BE2C (cell line): ENCODE measurements at regions not wholly inside any gene's neighbourhood (a gene's known extent, or its start where the extent isn't known, plus 50 kb on each side); places are given as distances from the start of the nearest gene placed in this dataset.

Experiments used
- DNase-seq: peaks from one replicate; pipeline ENCODE4 v3.0.0-alpha.2; 2020
- H3K27me3 ChIP-seq: fragments of 250-450 bp; sonication (Bioruptor Pico); 2 replicates; pipeline ENCODE4 v1.5.1; 2020; ENCODE audit warnings: mild to moderate bottlenecking
- H3K36me3 ChIP-seq: fragments of 250-450 bp; sonication (Bioruptor Pico); 2 replicates; pipeline ENCODE4 v1.5.1; 2020; ENCODE audit warnings: mild to moderate bottlenecking
- H3K4me1 ChIP-seq: fragments of 250-450 bp; sonication (Bioruptor Pico); 2 replicates; pipeline ENCODE4 v1.5.1; 2020
- H3K4me3 ChIP-seq: 2 replicates; pipeline ENCODE4 v1.5.1; 2011; ENCODE audit warnings: low read depth, low read length
- H3K9me3 ChIP-seq: fragments of 250-450 bp; sonication (Bioruptor Pico); 2 replicates; pipeline ENCODE4 v1.5.1; 2020
- CTCF ChIP-seq: IDR thresholded peaks from 2 replicates; pipeline ENCODE4 v1.5.1; 2012; ENCODE audit warnings: mild to moderate bottlenecking, low read depth, low read length

GRCh38 chr5:89292487-89292886 lies 409.5 kb upstream of the MEF2C start:
- no peaks in the 10 kb centered on the region for H3K9me3 ChIP-seq

GRCh38 chr5:89289604-89290003 lies 406.6 kb upstream of the MEF2C start:
- no peaks in the 10 kb centered on the region for H3K4me1 ChIP-seq
- no peak for TF ChIP-seq CTCF
- no peak for DNase-seq

More at GRCh38 chr5:89292487-89292886, 409.5 kb upstream of the MEF2C start:
- no peaks in the 10 kb centered on the region for H3K27me3 ChIP-seq
- no peak for DNase-seq
- no peaks in the 10 kb centered on the region for H3K36me3 ChIP-seq
- H3K4me1 ChIP-seq, result no peaks in the 10 kb centered on the region
- no peak for TF ChIP-seq CTCF
- H3K4me3 ChIP-seq, result no peak overlapping the region

GRCh38 chr5:89287964-89288363 lies 405.0 kb upstream of the MEF2C start:
- no peak for DNase-seq
- TF ChIP-seq CTCF, result no peak
- H3K4me3 ChIP-seq, result no peak overlapping the region
- H3K9me3 ChIP-seq, result no peaks in the 10 kb centered on the region
- no peaks in the 10 kb centered on the region for H3K36me3 ChIP-seq
- no peaks in the 10 kb centered on the region for H3K4me1 ChIP-seq
- H3K27me3 ChIP-seq, result no peaks in the 10 kb centered on the region

More at GRCh38 chr5:89289604-89290003, 406.6 kb upstream of the MEF2C start:
- Histone ChIP-seq H3K27me3 (no peaks in the 10 kb centered on the region), H3K9me3 (no peaks in the 10 kb centered on the region), H3K36me3 (no peaks in the 10 kb centered on the region), H3K4me3 (no peak overlapping the region)

- Histone ChIP-seq H3K4me1 (no peaks in the 10 kb centered on the region), H3K36me3 (no peaks in the 10 kb centered on the region), H3K9me3 (no peaks in the 10 kb centered on the region), H3K4me3 (no peak overlapping the region), H3K27me3 (no peaks in the 10 kb centered on the region)
- TF ChIP-seq CTCF, result no peak
- no peak for DNase-seq
Measured at GRCh38 chr5:89286320-89286719, 403.3 kb upstream of the MEF2C start.

GRCh38 chr5:89283728-89284493 lies 400.9 kb upstream of the MEF2C start:
- H3K4me3 ChIP-seq, result no peak overlapping the region

More at GRCh38 chr5:89283728-89284493, 400.9 kb upstream of the MEF2C start:
- H3K27me3 ChIP-seq, result no peaks in the 10 kb centered on the region
- H3K9me3 ChIP-seq, result no peaks in the 10 kb centered on the region
- no peaks in the 10 kb centered on the region for H3K4me1 ChIP-seq
- DNase-seq, result no peak
- no peaks in the 10 kb centered on the region for H3K36me3 ChIP-seq
- TF ChIP-seq CTCF, result no peak
